HG02588 (cell line): ENCODE measurements at regions not wholly inside any gene's neighbourhood (a gene's known extent, or its start where the extent isn't known, plus 50 kb on each side); places are given as distances from the start of the nearest gene placed in this dataset.

ENCODE experiments used
- ATAC-seq: cut with Tn5 transposase; IDR thresholded peaks from one replicate; pipeline ENCODE4 v1.9.1; 2021; ENCODE audit warnings: mild to moderate bottlenecking, moderate library complexity; ENCODE audit not compliant: unreplicated experiment

GRCh38 chr6:122524056-122524455, 52.4 kb upstream of the SERINC1 start:
- no peak for ATAC-seq

- peak; percentile 94 for ATAC-seq
These were observed 58.9 kb upstream of the SERINC1 start for GRCh38 chr6:122530440-122531046.

GRCh38 chr6:122548281-122548680, 61.9 kb upstream of the PKIB start:
- no peak for ATAC-seq

- ATAC-seq: no peak
These were observed 61.4 kb upstream of the PKIB start for GRCh38 chr6:122548820-122549219.

- no peak for ATAC-seq
These were observed 56.5 kb upstream of the PKIB start for GRCh38 chr6:122553697-122554096.

GRCh38 chr6:122555561-122555960, 54.6 kb upstream of the PKIB start:
- no peak for ATAC-seq

- ATAC-seq: no peak
These were observed 52.1 kb upstream of the PKIB start for GRCh38 chr6:122558080-122558479.
